GM12873 (cell line): ENCODE measurements at regions not wholly inside any gene's neighbourhood (a gene's known extent, or its start where the extent isn't known, plus 50 kb on each side); places are given as distances from the start of the nearest gene placed in this dataset.

ENCODE experiments used
- TF ChIP-seq, protein P1 (sequence below): IDR thresholded peaks from 2 replicates; pipeline ENCODE4 v1.5.1; 2012; ENCODE audit warnings: low read depth, mild to moderate bottlenecking, moderate library complexity, low read length, control low read depth; ENCODE audit not compliant: insufficient read depth; ENCODE audit errors: missing control alignments

DNA sequence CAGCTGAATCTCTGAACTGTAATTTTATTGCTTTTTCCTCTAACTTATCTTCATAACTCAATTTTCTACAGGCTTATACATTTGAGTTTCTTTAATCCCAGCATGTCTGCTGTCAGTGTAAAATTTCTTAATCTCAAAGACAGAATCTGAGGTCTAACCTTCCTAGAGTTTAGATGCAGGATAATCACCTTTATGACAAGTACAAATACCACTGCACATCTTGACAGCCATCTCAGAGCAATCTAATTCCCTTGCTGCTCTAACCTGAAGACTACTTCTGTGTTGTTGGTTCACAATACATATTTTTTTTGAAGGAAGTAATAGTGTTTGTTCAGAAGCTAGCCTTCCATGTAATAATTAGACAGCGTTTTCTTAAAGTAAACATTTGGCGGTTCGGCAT, 424.2 kb upstream of the ZWINT start:
- TF ChIP-seq, protein P1, sequence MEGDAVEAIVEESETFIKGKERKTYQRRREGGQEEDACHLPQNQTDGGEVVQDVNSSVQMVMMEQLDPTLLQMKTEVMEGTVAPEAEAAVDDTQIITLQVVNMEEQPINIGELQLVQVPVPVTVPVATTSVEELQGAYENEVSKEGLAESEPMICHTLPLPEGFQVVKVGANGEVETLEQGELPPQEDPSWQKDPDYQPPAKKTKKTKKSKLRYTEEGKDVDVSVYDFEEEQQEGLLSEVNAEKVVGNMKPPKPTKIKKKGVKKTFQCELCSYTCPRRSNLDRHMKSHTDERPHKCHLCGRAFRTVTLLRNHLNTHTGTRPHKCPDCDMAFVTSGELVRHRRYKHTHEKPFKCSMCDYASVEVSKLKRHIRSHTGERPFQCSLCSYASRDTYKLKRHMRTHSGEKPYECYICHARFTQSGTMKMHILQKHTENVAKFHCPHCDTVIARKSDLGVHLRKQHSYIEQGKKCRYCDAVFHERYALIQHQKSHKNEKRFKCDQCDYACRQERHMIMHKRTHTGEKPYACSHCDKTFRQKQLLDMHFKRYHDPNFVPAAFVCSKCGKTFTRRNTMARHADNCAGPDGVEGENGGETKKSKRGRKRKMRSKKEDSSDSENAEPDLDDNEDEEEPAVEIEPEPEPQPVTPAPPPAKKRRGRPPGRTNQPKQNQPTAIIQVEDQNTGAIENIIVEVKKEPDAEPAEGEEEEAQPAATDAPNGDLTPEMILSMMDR, result no peak

DNA sequence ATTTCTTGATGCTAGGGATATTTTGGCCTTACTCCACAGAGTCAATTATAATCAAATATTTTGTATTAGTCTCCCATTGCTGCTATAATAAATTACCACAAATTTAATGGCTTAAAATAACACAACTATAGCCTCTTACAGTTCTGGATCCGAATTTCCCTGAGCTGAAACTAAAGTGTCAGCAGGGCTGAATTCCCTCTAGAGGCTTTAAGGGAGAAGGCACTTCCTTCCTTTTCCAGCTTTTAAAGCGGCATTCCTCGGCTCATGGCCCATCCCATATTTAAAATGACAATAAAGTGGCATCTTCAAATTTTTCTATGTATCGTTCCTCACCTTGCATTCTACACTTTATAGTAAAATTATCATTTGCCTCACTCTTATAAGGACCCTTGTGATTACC, 421.4 kb upstream of the ZWINT start:
- TF ChIP-seq, protein P1, result no peak

- TF ChIP-seq, protein P1, result no peak
These were observed 410.3 kb upstream of the ZWINT start for GRCh38 chr10:56771343-56771742.

- TF ChIP-seq, protein P1, result no peak
These were observed 402.0 kb upstream of the ZWINT start for GRCh38 chr10:56763090-56763489.

DNA sequence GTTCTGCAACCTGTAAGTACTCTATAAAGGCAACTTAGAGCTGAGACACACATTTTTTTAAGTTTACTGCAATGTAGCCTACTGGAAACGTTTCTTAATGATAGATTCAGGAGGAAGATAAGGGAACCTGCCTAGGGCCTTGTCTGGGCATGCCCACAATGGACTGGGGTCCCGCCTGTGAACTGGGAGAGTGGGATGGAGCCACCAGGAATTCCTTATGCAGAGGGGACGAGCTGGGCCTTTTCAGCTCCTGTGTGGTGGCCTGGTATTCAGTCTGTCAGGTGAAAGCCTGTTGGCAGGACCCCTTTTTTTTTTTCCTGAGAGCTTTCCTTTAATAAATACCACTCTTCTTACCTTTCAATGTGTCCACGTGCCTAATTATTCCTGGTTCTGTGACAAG, 384.4 kb upstream of the ZWINT start:
- TF ChIP-seq, protein P1, result no peak

DNA sequence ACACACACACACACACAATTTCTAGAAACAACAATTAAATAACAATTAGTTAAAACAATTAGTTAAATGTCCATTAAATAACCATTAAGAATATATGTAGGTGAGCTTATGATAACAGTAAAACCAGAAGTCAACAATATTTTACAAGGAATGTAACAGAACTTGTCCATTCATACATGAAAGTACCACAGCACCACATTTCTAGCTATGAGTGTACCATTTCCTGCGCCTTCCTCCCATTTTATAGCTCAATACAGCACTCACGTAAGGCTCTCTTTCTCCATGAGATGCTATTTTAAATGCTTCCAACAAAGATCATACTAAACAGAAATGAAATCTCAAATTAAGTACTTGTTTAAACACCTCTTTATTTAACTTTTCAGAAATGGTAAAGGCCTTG, 367.3 kb upstream of the ZWINT start:
- TF ChIP-seq, protein P1, result no peak

- TF ChIP-seq, protein P1, result no peak
These were observed 361.9 kb upstream of the ZWINT start for GRCh38 chr10:56722912-56723311.
